ENCODE measurements at regions not wholly inside any gene's neighbourhood (a gene's known extent, or its start where the extent isn't known, plus 50 kb on each side); places are given as distances from the start of the nearest gene placed in this dataset.

DNA sequence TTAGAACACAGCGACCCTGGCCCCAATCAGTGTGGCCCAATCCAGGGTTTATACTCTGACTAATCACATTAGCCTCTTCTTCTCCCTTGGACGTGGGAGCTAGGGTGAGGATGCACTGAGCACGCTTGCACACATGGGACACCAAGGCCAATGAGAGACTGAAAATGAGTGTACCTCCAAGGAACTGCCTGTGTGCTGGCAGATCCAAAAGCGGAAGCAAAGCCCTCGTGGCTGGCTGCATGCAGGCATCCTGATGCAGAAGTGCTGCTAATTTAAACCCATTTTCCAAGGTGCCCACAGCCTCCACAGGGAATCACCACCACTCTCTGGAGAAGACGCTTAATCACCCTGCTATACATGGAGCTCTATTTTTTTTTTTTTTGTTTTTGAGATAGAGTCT is 375.3 kb upstream of the XYLT1 start:
- no peaks in the 10 kb centered on the region for H4K20me1 ChIP-seq (ENCODE audit: insufficient read depth, low read length)
- FAIRE-seq (no peak), DNase-seq (ENCODE audit: low spot score) (no peak), ATAC-seq (no peak; the same call in 2 of the 3 replicates)
- no peak overlapping the region for H3K9ac ChIP-seq (ENCODE audit: insufficient read depth, low read depth, low read length)
- H3K27me3 ChIP-seq (ENCODE audit: control insufficient read depth in 1 of 2, insufficient read depth in 2 of 2, low read length in 2 of 2): peaks cover 0 to 21% of the 10 kb centered on the region in 2 experiments; a peak in 1 of 5 replicates
- 28% methylated on average over 6 of the region's 6 CpGs for WGBS (ENCODE audit: low lambda C conversion rate)
- in situ Hi-C loops (cut with HindIII; ENCODE audit: extremely low pct_ligation_motif_present, low pct_unique_long_range_greater_than_20kb): no loop called here
- no peaks in the 10 kb centered on the region for H3K79me2 ChIP-seq (ENCODE audit: insufficient read depth, low read length)
- H3K27ac ChIP-seq (ENCODE audit: extremely low read length, insufficient read depth, low read length): no peak overlapping the region
- H3K4me1 ChIP-seq (ENCODE audit: insufficient read depth, low read length): no peaks in the 10 kb centered on the region
- TF ChIP-seq ZNF44 (CRISPR knock-in tag; IDR thresholded peaks at IDR 0.05) (no peak), FOXM1 (CRISPR knock-in tag; IDR thresholded peaks at IDR 0.05) (no peak), SRSF4 (IDR thresholded peaks at IDR 0.05; ENCODE audit: low read depth, low read length, poor library complexity, severe bottlenecking) (no peak), ASH2L (IDR thresholded peaks at IDR 0.05; ENCODE audit: insufficient read length, low read depth, low read length) (no peak), PTBP1 (IDR thresholded peaks at IDR 0.05; ENCODE audit: low read depth, low read length, poor library complexity, severe bottlenecking) (no peak), ZNF563 (CRISPR knock-in tag; IDR thresholded peaks at IDR 0.05) (no peak), ZNF30 (CRISPR knock-in tag; IDR thresholded peaks at IDR 0.05) (no peak), HMG20B (CRISPR knock-in tag; conservative IDR thresholded peaks at IDR 0.05) (no peak), ZNF496 (CRISPR knock-in tag; IDR thresholded peaks at IDR 0.05; ENCODE audit: insufficient replicate concordance) (no peak), ZNF296 (CRISPR knock-in tag; conservative IDR thresholded peaks at IDR 0.05) (no peak), ZSCAN25 (CRISPR knock-in tag; IDR thresholded peaks at IDR 0.05) (no peak), RARA (CRISPR knock-in tag; IDR thresholded peaks at IDR 0.05) (no peak), ZBTB7B (CRISPR knock-in tag; IDR thresholded peaks at IDR 0.05) (no peak), RAD51 (IDR thresholded peaks at IDR 0.05; ENCODE audit: borderline replicate concordance) (no peak)
- TF ChIP-seq, protein P1, sequence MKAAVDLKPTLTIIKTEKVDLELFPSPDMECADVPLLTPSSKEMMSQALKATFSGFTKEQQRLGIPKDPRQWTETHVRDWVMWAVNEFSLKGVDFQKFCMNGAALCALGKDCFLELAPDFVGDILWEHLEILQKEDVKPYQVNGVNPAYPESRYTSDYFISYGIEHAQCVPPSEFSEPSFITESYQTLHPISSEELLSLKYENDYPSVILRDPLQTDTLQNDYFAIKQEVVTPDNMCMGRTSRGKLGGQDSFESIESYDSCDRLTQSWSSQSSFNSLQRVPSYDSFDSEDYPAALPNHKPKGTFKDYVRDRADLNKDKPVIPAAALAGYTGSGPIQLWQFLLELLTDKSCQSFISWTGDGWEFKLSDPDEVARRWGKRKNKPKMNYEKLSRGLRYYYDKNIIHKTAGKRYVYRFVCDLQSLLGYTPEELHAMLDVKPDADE (CRISPR knock-in tag; IDR thresholded peaks at IDR 0.05): no peak
- TF ChIP-seq, protein P2, sequence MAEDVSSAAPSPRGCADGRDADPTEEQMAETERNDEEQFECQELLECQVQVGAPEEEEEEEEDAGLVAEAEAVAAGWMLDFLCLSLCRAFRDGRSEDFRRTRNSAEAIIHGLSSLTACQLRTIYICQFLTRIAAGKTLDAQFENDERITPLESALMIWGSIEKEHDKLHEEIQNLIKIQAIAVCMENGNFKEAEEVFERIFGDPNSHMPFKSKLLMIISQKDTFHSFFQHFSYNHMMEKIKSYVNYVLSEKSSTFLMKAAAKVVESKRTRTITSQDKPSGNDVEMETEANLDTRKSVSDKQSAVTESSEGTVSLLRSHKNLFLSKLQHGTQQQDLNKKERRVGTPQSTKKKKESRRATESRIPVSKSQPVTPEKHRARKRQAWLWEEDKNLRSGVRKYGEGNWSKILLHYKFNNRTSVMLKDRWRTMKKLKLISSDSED (CRISPR knock-in tag; IDR thresholded peaks at IDR 0.05): no peak
- TF ChIP-seq, protein P3, sequence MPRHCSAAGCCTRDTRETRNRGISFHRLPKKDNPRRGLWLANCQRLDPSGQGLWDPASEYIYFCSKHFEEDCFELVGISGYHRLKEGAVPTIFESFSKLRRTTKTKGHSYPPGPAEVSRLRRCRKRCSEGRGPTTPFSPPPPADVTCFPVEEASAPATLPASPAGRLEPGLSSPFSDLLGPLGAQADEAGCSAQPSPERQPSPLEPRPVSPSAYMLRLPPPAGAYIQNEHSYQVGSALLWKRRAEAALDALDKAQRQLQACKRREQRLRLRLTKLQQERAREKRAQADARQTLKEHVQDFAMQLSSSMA (CRISPR knock-in tag; IDR thresholded peaks at IDR 0.05): no peak
- H3K4me3 ChIP-seq (replicated peaks in 1 of 3; ENCODE audit: insufficient read depth in 1 of 3, low read depth in 2 of 3, low read length in 3 of 3): no peak overlapping the region
- H2AFZ ChIP-seq (ENCODE audit: low read length): no peak overlapping the region
- no peaks in the 10 kb centered on the region for H3K36me3 ChIP-seq (replicated peaks in 1 of 2; ENCODE audit: control insufficient read depth in 1 of 2, insufficient read depth in 2 of 2, low read length in 2 of 2)
- BruUV-seq (replicated peaks): no TSS peak
- intact Hi-C loops (cut with micrococcal nuclease; ENCODE audit: unreplicated experiment): no loop called here
- H3K9me3 ChIP-seq (ENCODE audit: low read length): no peaks in the 10 kb centered on the region
- H3K4me2 ChIP-seq (ENCODE audit: low read depth, low read length): no peak overlapping the region
- ChIA-PET POLR2A (no interaction called here), CTCF (ENCODE audit: low intra/inter-chr PET ratio, low total read pairs) (no interaction called here)

Data from HepG2 (cell line).